ENCODE measurements at regions not wholly inside any gene's neighbourhood (a gene's known extent, or its start where the extent isn't known, plus 50 kb on each side); places are given as distances from the start of the nearest gene placed in this dataset.

DNA sequence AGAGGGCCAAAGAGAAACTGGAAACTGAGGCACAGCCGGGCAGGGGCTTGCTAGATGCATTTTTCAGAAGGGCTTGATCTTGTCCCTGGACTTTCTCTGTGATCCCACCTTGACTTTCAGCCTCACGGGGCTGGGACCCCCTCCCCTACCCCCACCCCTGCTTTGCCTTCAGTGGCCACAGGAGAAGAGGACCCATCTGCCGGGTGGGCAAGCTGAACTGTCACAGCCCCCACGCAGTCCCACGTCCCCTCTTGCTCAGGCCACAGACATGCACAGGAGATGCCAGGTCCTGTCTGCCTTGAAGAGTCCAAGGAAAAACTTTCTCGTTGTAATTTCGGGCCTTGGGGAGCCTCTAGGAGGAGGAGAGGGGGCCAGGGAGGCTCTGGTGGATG is 158.9 kb downstream of the KIF26A start:
- intact Hi-C loops (cut with DNase I): no loop called here
- TF ChIP-seq, protein P1, sequence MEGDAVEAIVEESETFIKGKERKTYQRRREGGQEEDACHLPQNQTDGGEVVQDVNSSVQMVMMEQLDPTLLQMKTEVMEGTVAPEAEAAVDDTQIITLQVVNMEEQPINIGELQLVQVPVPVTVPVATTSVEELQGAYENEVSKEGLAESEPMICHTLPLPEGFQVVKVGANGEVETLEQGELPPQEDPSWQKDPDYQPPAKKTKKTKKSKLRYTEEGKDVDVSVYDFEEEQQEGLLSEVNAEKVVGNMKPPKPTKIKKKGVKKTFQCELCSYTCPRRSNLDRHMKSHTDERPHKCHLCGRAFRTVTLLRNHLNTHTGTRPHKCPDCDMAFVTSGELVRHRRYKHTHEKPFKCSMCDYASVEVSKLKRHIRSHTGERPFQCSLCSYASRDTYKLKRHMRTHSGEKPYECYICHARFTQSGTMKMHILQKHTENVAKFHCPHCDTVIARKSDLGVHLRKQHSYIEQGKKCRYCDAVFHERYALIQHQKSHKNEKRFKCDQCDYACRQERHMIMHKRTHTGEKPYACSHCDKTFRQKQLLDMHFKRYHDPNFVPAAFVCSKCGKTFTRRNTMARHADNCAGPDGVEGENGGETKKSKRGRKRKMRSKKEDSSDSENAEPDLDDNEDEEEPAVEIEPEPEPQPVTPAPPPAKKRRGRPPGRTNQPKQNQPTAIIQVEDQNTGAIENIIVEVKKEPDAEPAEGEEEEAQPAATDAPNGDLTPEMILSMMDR (IDR thresholded peaks at IDR 0.05): no peak
- no peak for TF ChIP-seq POLR2AphosphoS5 (IDR thresholded peaks at IDR 0.05)
- no peak for TF ChIP-seq POLR2A (IDR thresholded peaks at IDR 0.05)
- Histone ChIP-seq H3K4me1 (replicated peaks) (no peaks in the 10 kb centered on the region), H3K4me3 (no peak overlapping the region), H3K27ac (no peak overlapping the region), H3K9me3 (no peaks in the 10 kb centered on the region), H3K27me3 (replicated peaks; ENCODE audit: insufficient read depth) (peaks cover 15% of the 10 kb centered on the region), H3K36me3 (no peaks in the 10 kb centered on the region)
- DNase-seq (ENCODE audit: low spot score): no peak
- WGBS: 77% methylated on average over 7 of the region's 7 CpGs

DNA sequence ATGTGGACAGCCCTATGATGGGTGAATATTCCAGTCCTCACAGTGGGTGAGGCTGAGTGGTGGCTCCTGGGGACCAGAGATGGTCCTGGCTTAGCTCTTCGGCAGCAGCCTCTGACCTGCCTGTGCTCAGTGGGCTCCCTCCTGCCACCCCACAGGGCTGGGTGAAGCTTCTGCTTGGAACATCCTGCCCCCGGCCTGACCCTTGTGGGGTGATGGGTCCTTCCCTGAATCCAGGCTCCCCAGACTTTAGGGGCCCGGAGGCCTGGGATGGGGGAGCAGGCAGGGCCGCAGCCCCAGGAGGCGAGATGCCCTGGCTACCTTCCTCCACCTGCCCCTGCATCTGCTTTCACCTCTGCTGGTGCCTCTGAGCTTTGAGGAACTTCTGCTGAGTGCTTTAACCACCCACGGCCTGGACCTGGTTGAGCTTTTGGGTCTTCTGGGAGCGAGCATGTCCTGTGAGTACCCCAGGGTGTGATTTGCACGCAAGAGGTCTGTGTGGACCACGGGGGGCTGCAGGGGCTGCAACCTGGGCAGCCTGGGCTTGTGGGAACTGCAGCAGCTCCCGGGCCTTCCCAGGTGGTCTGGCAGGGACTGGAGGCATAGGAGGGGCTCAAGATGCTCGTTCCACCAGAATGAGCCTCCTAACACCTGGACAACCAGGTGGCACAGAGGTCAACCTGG is 159.5 kb downstream of the KIF26A start:
- H3K27me3 ChIP-seq (replicated peaks; ENCODE audit: insufficient read depth): peaks cover 9% of the 10 kb centered on the region
- no peaks in the 10 kb centered on the region for H3K9me3 ChIP-seq
- WGBS: 94% methylated on average over 11 of the region's 11 CpGs
- H3K4me3 ChIP-seq: no peak overlapping the region
- intact Hi-C loops (cut with DNase I): no loop called here
- TF ChIP-seq, protein P1 (IDR thresholded peaks at IDR 0.05): no peak
- TF ChIP-seq POLR2AphosphoS5 (IDR thresholded peaks at IDR 0.05): no peak
- no peak for TF ChIP-seq POLR2A (IDR thresholded peaks at IDR 0.05)
- DNase-seq (ENCODE audit: low spot score): no peak
- H3K27ac ChIP-seq: no peak overlapping the region
- no peaks in the 10 kb centered on the region for H3K4me1 ChIP-seq (replicated peaks)
- no peaks in the 10 kb centered on the region for H3K36me3 ChIP-seq

DNA sequence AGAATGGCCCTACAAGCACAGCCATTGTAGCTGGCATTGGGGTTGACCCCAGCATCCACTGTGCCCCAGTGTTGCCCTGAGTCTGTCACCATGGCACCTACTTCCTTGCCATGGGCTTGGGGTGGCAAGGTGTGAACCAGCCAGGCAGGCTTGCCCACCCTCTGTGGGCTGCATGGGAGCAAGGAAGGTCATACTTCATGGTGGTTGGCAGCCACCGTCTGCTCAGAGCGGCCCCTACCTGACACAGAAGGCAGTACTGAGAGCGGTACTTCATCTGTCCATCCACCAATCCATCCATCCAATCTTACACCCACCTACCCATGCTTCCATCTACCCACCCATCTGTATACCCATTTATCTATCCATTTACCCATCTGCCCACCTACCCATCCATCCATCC is 160.1 kb downstream of the KIF26A start:
- H3K9me3 ChIP-seq: no peaks in the 10 kb centered on the region
- intact Hi-C loops (cut with DNase I): no loop called here
- TF ChIP-seq, protein P1 (IDR thresholded peaks at IDR 0.05): no peak
- TF ChIP-seq POLR2AphosphoS5 (IDR thresholded peaks at IDR 0.05) (no peak), POLR2A (IDR thresholded peaks at IDR 0.05) (no peak)
- H3K36me3 ChIP-seq: no peaks in the 10 kb centered on the region
- peaks cover 5% of the 10 kb centered on the region for H3K27me3 ChIP-seq (replicated peaks; ENCODE audit: insufficient read depth)
- no peak overlapping the region for H3K4me3 ChIP-seq
- no peak overlapping the region for H3K27ac ChIP-seq
- no peaks in the 10 kb centered on the region for H3K4me1 ChIP-seq (replicated peaks)
- WGBS: 95% methylated on average over 3 of the region's 3 CpGs
- DNase-seq (ENCODE audit: low spot score): no peak

- Histone ChIP-seq H3K4me1 (replicated peaks) (no peaks in the 10 kb centered on the region), H3K9me3 (no peaks in the 10 kb centered on the region), H3K36me3 (no peaks in the 10 kb centered on the region), H3K27ac (no peak overlapping the region), H3K27me3 (replicated peaks; ENCODE audit: insufficient read depth) (no peaks in the 10 kb centered on the region), H3K4me3 (no peak overlapping the region)
- TF ChIP-seq, protein P1 (IDR thresholded peaks at IDR 0.05): no peak
- TF ChIP-seq POLR2A (IDR thresholded peaks at IDR 0.05): no peak
- 47% methylated on average over 27 of the region's 28 CpGs for WGBS
- intact Hi-C loops (cut with DNase I): no loop called here
- DNase-seq (ENCODE audit: low spot score): no peak
Measured at GRCh38 chr14:104299993-104300761, 161.8 kb downstream of the KIF26A start.
